ENCODE measurements at regions not wholly inside any gene's neighbourhood (a gene's known extent, or its start where the extent isn't known, plus 50 kb on each side); places are given as distances from the start of the nearest gene placed in this dataset.

- no peak overlapping the region for H3K4me3 ChIP-seq
- peaks cover 18% of the 10 kb centered on the region for H3K27me3 ChIP-seq (ENCODE audit: low read depth)
- no peak for DNase-seq
- no peaks in the 10 kb centered on the region for H3K36me3 ChIP-seq
- peaks cover 26% of the 10 kb centered on the region for H3K9me3 ChIP-seq (replicated peaks)
- TF ChIP-seq, protein P1, sequence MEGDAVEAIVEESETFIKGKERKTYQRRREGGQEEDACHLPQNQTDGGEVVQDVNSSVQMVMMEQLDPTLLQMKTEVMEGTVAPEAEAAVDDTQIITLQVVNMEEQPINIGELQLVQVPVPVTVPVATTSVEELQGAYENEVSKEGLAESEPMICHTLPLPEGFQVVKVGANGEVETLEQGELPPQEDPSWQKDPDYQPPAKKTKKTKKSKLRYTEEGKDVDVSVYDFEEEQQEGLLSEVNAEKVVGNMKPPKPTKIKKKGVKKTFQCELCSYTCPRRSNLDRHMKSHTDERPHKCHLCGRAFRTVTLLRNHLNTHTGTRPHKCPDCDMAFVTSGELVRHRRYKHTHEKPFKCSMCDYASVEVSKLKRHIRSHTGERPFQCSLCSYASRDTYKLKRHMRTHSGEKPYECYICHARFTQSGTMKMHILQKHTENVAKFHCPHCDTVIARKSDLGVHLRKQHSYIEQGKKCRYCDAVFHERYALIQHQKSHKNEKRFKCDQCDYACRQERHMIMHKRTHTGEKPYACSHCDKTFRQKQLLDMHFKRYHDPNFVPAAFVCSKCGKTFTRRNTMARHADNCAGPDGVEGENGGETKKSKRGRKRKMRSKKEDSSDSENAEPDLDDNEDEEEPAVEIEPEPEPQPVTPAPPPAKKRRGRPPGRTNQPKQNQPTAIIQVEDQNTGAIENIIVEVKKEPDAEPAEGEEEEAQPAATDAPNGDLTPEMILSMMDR (IDR thresholded peaks at IDR 0.05; ENCODE audit: borderline replicate concordance), result no peak
- H3K27ac ChIP-seq (replicated peaks), result no peak overlapping the region
- no peaks in the 10 kb centered on the region for H3K4me1 ChIP-seq
- intact Hi-C loops (cut with micrococcal nuclease), result no loop called here
Observed at GRCh38 chr15:70410371-70410985, 312.8 kb upstream of the TLE3 start.

- TF ChIP-seq, protein P1 (IDR thresholded peaks at IDR 0.05; ENCODE audit: borderline replicate concordance), result no peak
- peaks cover 25% of the 10 kb centered on the region for H3K27me3 ChIP-seq (ENCODE audit: low read depth)
- peaks cover 27% of the 10 kb centered on the region for H3K9me3 ChIP-seq (replicated peaks)
- H3K27ac ChIP-seq (replicated peaks), result no peak overlapping the region
- intact Hi-C loops (cut with micrococcal nuclease), result no loop called here
- no peak overlapping the region for H3K4me3 ChIP-seq
- no peaks in the 10 kb centered on the region for H3K4me1 ChIP-seq
- no peak for DNase-seq
- no peaks in the 10 kb centered on the region for H3K36me3 ChIP-seq
Observed at GRCh38 chr15:70409388-70409787, 311.7 kb upstream of the TLE3 start.

DNA sequence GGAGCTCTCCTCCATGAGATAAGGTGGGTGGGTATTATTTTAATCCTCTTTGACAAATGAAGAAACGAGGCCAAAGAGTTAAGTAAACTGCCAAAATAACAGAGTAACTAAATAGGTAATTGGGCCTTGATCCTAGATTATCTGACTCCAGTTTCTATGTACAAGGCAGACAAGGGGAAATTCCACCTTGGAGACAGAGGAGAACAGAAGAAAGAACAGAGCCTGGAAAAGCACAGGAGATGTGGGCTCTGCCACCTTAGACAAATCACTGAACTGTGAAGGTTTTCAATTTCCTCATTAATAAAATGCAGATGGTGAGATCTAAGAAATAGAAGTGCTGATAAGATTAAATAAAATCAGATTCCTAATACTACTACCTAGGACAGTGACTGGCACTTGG, 310.2 kb upstream of the TLE3 start:
- no peak overlapping the region for H3K4me3 ChIP-seq
- intact Hi-C loops (cut with micrococcal nuclease), result no loop called here
- no peaks in the 10 kb centered on the region for H3K4me1 ChIP-seq
- no peak overlapping the region for H3K27ac ChIP-seq (replicated peaks)
- TF ChIP-seq, protein P1 (IDR thresholded peaks at IDR 0.05; ENCODE audit: borderline replicate concordance), result no peak
- peaks cover 27% of the 10 kb centered on the region for H3K9me3 ChIP-seq (replicated peaks)
- no peaks in the 10 kb centered on the region for H3K36me3 ChIP-seq
- peaks cover 37% of the 10 kb centered on the region for H3K27me3 ChIP-seq (ENCODE audit: low read depth)
- no peak for DNase-seq

- no peak for DNase-seq
- H3K4me3 ChIP-seq, result no peak overlapping the region
- H3K27me3 ChIP-seq (ENCODE audit: low read depth), result peaks cover 39% of the 10 kb centered on the region
- H3K27ac ChIP-seq (replicated peaks), result no peak overlapping the region
- H3K4me1 ChIP-seq, result no peaks in the 10 kb centered on the region
- H3K9me3 ChIP-seq (replicated peaks), result peaks cover 27% of the 10 kb centered on the region
- TF ChIP-seq, protein P1 (IDR thresholded peaks at IDR 0.05; ENCODE audit: borderline replicate concordance), result no peak
- intact Hi-C loops (cut with micrococcal nuclease), result no loop called here
- no peaks in the 10 kb centered on the region for H3K36me3 ChIP-seq
Observed at GRCh38 chr15:70407336-70407670, 309.6 kb upstream of the TLE3 start.

- Histone ChIP-seq H3K9me3 (replicated peaks) (peaks cover 27% of the 10 kb centered on the region), H3K4me1 (no peaks in the 10 kb centered on the region), H3K27me3 (ENCODE audit: low read depth) (peaks cover 34% of the 10 kb centered on the region), H3K36me3 (no peaks in the 10 kb centered on the region), H3K27ac (replicated peaks) (no peak overlapping the region), H3K4me3 (no peak overlapping the region)
- intact Hi-C loops (cut with micrococcal nuclease), result no loop called here
- DNase-seq, result no peak
- TF ChIP-seq, protein P1 (IDR thresholded peaks at IDR 0.05; ENCODE audit: borderline replicate concordance), result no peak
Observed at GRCh38 chr15:70406617-70407335, 309.1 kb upstream of the TLE3 start.

All from left ventricle myocardium inferior (tissue), 1 donor.